GM12878 (cell line): ENCODE measurements at regions not wholly inside any gene's neighbourhood (a gene's known extent, or its start where the extent isn't known, plus 50 kb on each side); places are given as distances from the start of the nearest gene placed in this dataset.

Experiments
- ATAC-seq: fragments of 200-7000 bp; cut with Tn5 transposase; 3 replicates; pipeline ENCODE4 v1.9.1; 2020; ENCODE audit warnings: mild to moderate bottlenecking, moderate library complexity
- BruUV-seq: library from RNA; stranded (reverse); fragments of 400-500 nt; replicated peaks from 2 replicates; lab custom pipeline; 2021; lab: Mats Ljungman, UMichigan
- CTCF ChIA-PET: fragments of 300-600 bp; sonication (Branson Sonifier 250); formaldehyde crosslinking; extraction: SDS; loops from one replicate; lab custom pipeline; 2021; ENCODE audit warnings: inconsistent platforms; lab: Yijun Ruan, JAX
- POLR2A ChIA-PET: fragments of 350-600 bp; formaldehyde crosslinking; extraction: SDS; loops from one replicate; lab custom pipeline; 2021; ENCODE audit warnings: inconsistent platforms; lab: Charles Lee
- RAD21 ChIA-PET: fragments of 300-600 bp; sonication (Branson Sonifier 250); formaldehyde crosslinking; loops from one replicate; lab custom pipeline; 2023; ENCODE audit warnings: antibody characterized with exemption; ENCODE audit not compliant: unreplicated experiment; lab: Charles Lee
- SMC1A ChIA-PET: fragments of 300-600 bp; sonication (Branson Sonifier 250); formaldehyde crosslinking; loops from one replicate; lab custom pipeline; 2023; ENCODE audit not compliant: unreplicated experiment, uncharacterized antibody; lab: Charles Lee
- DNase-seq: peaks from one replicate; pipeline ENCODE4 v3.0.0-alpha.2; 2011; ENCODE audit warnings: low read depth, low spot score
- FAIRE-seq: peaks from 3 replicates; lab custom pipeline; 2011; peaks lifted over from hg19 to GRCh38; lab: Jason Lieb, UNC
- H2AFZ ChIP-seq: 2 replicates; pipeline ENCODE4 v1.6.0; 2011; ENCODE audit warnings: low read depth, low read length, control low read depth; ENCODE audit not compliant: control insufficient read depth
- H3K27ac ChIP-seq: 2 replicates; pipeline ENCODE4 v1.5.1; 2011; ENCODE audit warnings: control low read depth; ENCODE audit not compliant: control insufficient read depth, insufficient read depth
- H3K27me3 ChIP-seq, 2 experiments: replicated peaks in 1 of 2; 2 replicates each; pipeline versions ENCODE4 v1.6.0 to v1.6.1; 2011; ENCODE audit warnings: low read length in 1 of 2; ENCODE audit not compliant: control insufficient read depth in 2 of 2, insufficient read depth in 2 of 2
- H3K36me3 ChIP-seq, 2 experiments: 2 replicates each; pipeline ENCODE4 v1.5.1; 2011; ENCODE audit warnings: low read length in 1 of 2; ENCODE audit not compliant: control insufficient read depth in 2 of 2, insufficient read depth in 2 of 2
- H3K4me1 ChIP-seq: 2 replicates; pipeline ENCODE4 v1.6.1; 2011; ENCODE audit warnings: mild to moderate bottlenecking, low read length, moderate library complexity, mixed read lengths; ENCODE audit not compliant: control insufficient read depth, insufficient read depth
- H3K4me2 ChIP-seq: 2 replicates; pipeline ENCODE4 v1.6.0; 2011; ENCODE audit warnings: control low read depth; ENCODE audit not compliant: control insufficient read depth, insufficient read depth
- H3K4me3 ChIP-seq: fragments of 200-600 bp; sonication (generic); 2 replicates; pipeline ENCODE4 v1.5.1; 2016
- H3K79me2 ChIP-seq: 2 replicates; pipeline ENCODE4 v1.6.0; 2011; ENCODE audit warnings: low read length; ENCODE audit not compliant: control insufficient read depth, insufficient read depth
- H3K9ac ChIP-seq: 2 replicates; pipeline ENCODE4 v1.8.0; 2011; ENCODE audit warnings: low read length, control low read depth, mixed read lengths; ENCODE audit not compliant: control insufficient read depth, insufficient read depth
- H3K9me3 ChIP-seq: replicated peaks from 3 replicates; pipeline ENCODE4 v1.5.1; 2011; ENCODE audit warnings: mild to moderate bottlenecking, low read length; ENCODE audit not compliant: control insufficient read depth, insufficient read depth
- H4K20me1 ChIP-seq: 2 replicates; pipeline ENCODE4 v1.6.0; 2011; ENCODE audit not compliant: control insufficient read depth, insufficient read depth
- ASH2L ChIP-seq: fragments of 300-600, 200-600 bp; sonication (generic); IDR thresholded peaks from 2 replicates; pipeline ENCODE4 v1.6.1; 2017; ENCODE audit warnings: low read depth, mild to moderate bottlenecking, borderline replicate concordance
- IKZF2 ChIP-seq, 2 experiments: fragments of 450-650 bp; IDR thresholded peaks; 2 replicates each; pipeline ENCODE4 v1.6.1; 2017; ENCODE audit warnings: mild to moderate bottlenecking in 2 of 2, moderate library complexity in 2 of 2
- KDM1A ChIP-seq: fragments of 200-600 bp; sonication (generic); IDR thresholded peaks from 2 replicates; pipeline ENCODE4 v1.6.1; 2016; ENCODE audit warnings: borderline replicate concordance
- REST ChIP-seq: IDR thresholded peaks from 2 replicates; pipeline ENCODE4 v1.6.1; 2012; ENCODE audit warnings: mild to moderate bottlenecking, low read depth, low read length
- RFX5 ChIP-seq: IDR thresholded peaks from 2 replicates; pipeline ENCODE4 v1.6.1; 2011; ENCODE audit warnings: low read depth, low read length, improper control_type of control experiment
- SMARCA5 ChIP-seq: fragments of 450-650 bp; IDR thresholded peaks from 2 replicates; pipeline ENCODE4 v1.6.1; 2017; ENCODE audit warnings: mild to moderate bottlenecking
- SPI1 ChIP-seq: IDR thresholded peaks from 2 replicates; pipeline ENCODE4 v1.6.1; 2011; ENCODE audit warnings: low read depth, mild to moderate bottlenecking, low read length, moderate library complexity, borderline replicate concordance; ENCODE audit not compliant: insufficient read depth
- STAT3 ChIP-seq: IDR thresholded peaks from 2 replicates; pipeline ENCODE4 v1.6.1; 2011; ENCODE audit warnings: low read depth, low read length, improper control_type of control experiment
- WGBS: methylation state at CpG from one replicate; pipeline ENCODE4 v1.1.6; 2016; ENCODE audit warnings: low lambda C conversion rate; ENCODE audit not compliant: insufficient replicate concordance, insufficient coverage; ENCODE audit errors: missing lambda C conversion rate; 5-methylcytosine and 5-hydroxymethylcytosine counted together
- in situ Hi-C: fragments of 300-500 bp; cut with MboI; formaldehyde crosslinking; loops from 9 replicates; pipeline ENCODE4 v1.14.3; 2018; ENCODE audit warnings: mixed read lengths
- intact Hi-C: fragments of 100-400 bp; cut with micrococcal nuclease; formaldehyde crosslinking; loops from one replicate; pipeline ENCODE4 v1.14.2; 2022; ENCODE audit not compliant: unreplicated experiment
- TF ChIP-seq, protein P1 (sequence below): fragments of 450-650 bp; IDR thresholded peaks from 2 replicates; pipeline ENCODE4 v1.6.1; 2017; ENCODE audit warnings: borderline replicate concordance

- ChIA-PET SMC1A (no interaction called here), POLR2A (no interaction called here)
Observed at GRCh38 chr18:78133729-78134128, 845.9 kb upstream of the SALL3 start.

More at GRCh38 chr18:78133729-78134128, 845.9 kb upstream of the SALL3 start:
- H4K20me1 ChIP-seq, result no peaks in the 10 kb centered on the region
- DNase-seq (no peak), ATAC-seq (no peak), FAIRE-seq (no peak)
- H3K4me1 ChIP-seq, result no peaks in the 10 kb centered on the region
- H3K79me2 ChIP-seq, result no peaks in the 10 kb centered on the region
- no peak overlapping the region for H3K9ac ChIP-seq
- 17% methylated on average over 7 of the region's 7 CpGs for WGBS
- H3K4me3 ChIP-seq, result no peak overlapping the region
- BruUV-seq, result no TSS peak
- ChIA-PET CTCF (no interaction called here), RAD21 (no interaction called here)
- no peak overlapping the region for H2AFZ ChIP-seq
- TF ChIP-seq ASH2L (no peak), REST (no peak), SPI1 (no peak), RFX5 (no peak), STAT3 (no peak), SMARCA5 (no peak), IKZF2 (IDR thresholded peaks at IDR 0.05) (no peak), KDM1A (no peak)
- TF ChIP-seq, protein P1, sequence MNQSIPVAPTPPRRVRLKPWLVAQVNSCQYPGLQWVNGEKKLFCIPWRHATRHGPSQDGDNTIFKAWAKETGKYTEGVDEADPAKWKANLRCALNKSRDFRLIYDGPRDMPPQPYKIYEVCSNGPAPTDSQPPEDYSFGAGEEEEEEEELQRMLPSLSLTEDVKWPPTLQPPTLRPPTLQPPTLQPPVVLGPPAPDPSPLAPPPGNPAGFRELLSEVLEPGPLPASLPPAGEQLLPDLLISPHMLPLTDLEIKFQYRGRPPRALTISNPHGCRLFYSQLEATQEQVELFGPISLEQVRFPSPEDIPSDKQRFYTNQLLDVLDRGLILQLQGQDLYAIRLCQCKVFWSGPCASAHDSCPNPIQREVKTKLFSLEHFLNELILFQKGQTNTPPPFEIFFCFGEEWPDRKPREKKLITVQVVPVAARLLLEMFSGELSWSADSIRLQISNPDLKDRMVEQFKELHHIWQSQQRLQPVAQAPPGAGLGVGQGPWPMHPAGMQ, result no peak
- no peak overlapping the region for H3K27ac ChIP-seq
- H3K4me2 ChIP-seq, result no peak overlapping the region
- no peaks in the 10 kb centered on the region for H3K27me3 ChIP-seq
- H3K36me3 ChIP-seq, result no peaks in the 10 kb centered on the region
- in situ Hi-C loops, result no loop called here
- H3K9me3 ChIP-seq, result no peaks in the 10 kb centered on the region; the same call in 2 of the 3 replicates
- intact Hi-C loops, result no loop called here
